ENCODE measurements at regions not wholly inside any gene's neighbourhood (a gene's known extent, or its start where the extent isn't known, plus 50 kb on each side); places are given as distances from the start of the nearest gene placed in this dataset.

- no peak overlapping the region for H3K9ac ChIP-seq (ENCODE audit: low read length)
Measured at GRCh38 chr2:150156415-150156814, 331.1 kb downstream of the RND3 start.

GRCh38 chr2:150154308-150154797 lies 333.1 kb downstream of the RND3 start:
- Histone ChIP-seq H3K9me2 (ENCODE audit: low read depth, low read length) (no peaks in the 10 kb centered on the region), H3K4me3 (ENCODE audit: low read depth, low read length, poor library complexity, severe bottlenecking) (no peak overlapping the region), H2AFZ (ENCODE audit: low read length) (no peak overlapping the region), H3K9me3 (ENCODE audit: low read length) (no peaks in the 10 kb centered on the region), H4K20me1 (ENCODE audit: insufficient read depth, low read length) (no peaks in the 10 kb centered on the region), H3F3A (ENCODE audit: insufficient read depth, low read length) (no peaks in the 10 kb centered on the region), H3K4me2 (ENCODE audit: low read length) (no peak overlapping the region), H3K27me3 (ENCODE audit: insufficient read depth, low read length) (no peaks in the 10 kb centered on the region), H3K4me1 (ENCODE audit: insufficient read depth, low read length, severe bottlenecking) (no peaks in the 10 kb centered on the region), H3K27ac (ENCODE audit: low read depth, low read length, poor library complexity, severe bottlenecking) (no peak overlapping the region), H3K9ac (ENCODE audit: low read length) (no peak overlapping the region), H3K36me3 (ENCODE audit: insufficient read depth, low read length) (no peaks in the 10 kb centered on the region), H3K79me2 (ENCODE audit: insufficient read depth, low read length) (no peaks in the 10 kb centered on the region)
- TF ChIP-seq, protein P1, sequence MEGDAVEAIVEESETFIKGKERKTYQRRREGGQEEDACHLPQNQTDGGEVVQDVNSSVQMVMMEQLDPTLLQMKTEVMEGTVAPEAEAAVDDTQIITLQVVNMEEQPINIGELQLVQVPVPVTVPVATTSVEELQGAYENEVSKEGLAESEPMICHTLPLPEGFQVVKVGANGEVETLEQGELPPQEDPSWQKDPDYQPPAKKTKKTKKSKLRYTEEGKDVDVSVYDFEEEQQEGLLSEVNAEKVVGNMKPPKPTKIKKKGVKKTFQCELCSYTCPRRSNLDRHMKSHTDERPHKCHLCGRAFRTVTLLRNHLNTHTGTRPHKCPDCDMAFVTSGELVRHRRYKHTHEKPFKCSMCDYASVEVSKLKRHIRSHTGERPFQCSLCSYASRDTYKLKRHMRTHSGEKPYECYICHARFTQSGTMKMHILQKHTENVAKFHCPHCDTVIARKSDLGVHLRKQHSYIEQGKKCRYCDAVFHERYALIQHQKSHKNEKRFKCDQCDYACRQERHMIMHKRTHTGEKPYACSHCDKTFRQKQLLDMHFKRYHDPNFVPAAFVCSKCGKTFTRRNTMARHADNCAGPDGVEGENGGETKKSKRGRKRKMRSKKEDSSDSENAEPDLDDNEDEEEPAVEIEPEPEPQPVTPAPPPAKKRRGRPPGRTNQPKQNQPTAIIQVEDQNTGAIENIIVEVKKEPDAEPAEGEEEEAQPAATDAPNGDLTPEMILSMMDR (IDR thresholded peaks at IDR 0.05; ENCODE audit: low read length), result no peak
- no peak for TF ChIP-seq EZH2 (IDR thresholded peaks at IDR 0.05; ENCODE audit: borderline replicate concordance, low read length)

More at GRCh38 chr2:150156415-150156814, 331.1 kb downstream of the RND3 start:
- Histone ChIP-seq H3K9me3 (ENCODE audit: low read length) (no peaks in the 10 kb centered on the region), H3K9me2 (ENCODE audit: low read depth, low read length) (no peaks in the 10 kb centered on the region), H3K79me2 (ENCODE audit: insufficient read depth, low read length) (no peaks in the 10 kb centered on the region), H3K4me2 (ENCODE audit: low read length) (no peak overlapping the region), H3K4me1 (ENCODE audit: insufficient read depth, low read length, severe bottlenecking) (no peaks in the 10 kb centered on the region), H4K20me1 (ENCODE audit: insufficient read depth, low read length) (no peaks in the 10 kb centered on the region), H2AFZ (ENCODE audit: low read length) (no peak overlapping the region), H3K27me3 (ENCODE audit: insufficient read depth, low read length) (no peaks in the 10 kb centered on the region), H3K27ac (ENCODE audit: low read depth, low read length, poor library complexity, severe bottlenecking) (no peak overlapping the region), H3K4me3 (ENCODE audit: low read depth, low read length, poor library complexity, severe bottlenecking) (no peak overlapping the region), H3K36me3 (ENCODE audit: insufficient read depth, low read length) (no peaks in the 10 kb centered on the region), H3F3A (ENCODE audit: insufficient read depth, low read length) (no peaks in the 10 kb centered on the region)
- TF ChIP-seq EZH2 (IDR thresholded peaks at IDR 0.05; ENCODE audit: borderline replicate concordance, low read length), result no peak
- TF ChIP-seq, protein P1 (IDR thresholded peaks at IDR 0.05; ENCODE audit: low read length), result no peak

- Histone ChIP-seq H3K4me3 (ENCODE audit: low read depth, low read length, poor library complexity, severe bottlenecking) (no peak overlapping the region), H3F3A (ENCODE audit: insufficient read depth, low read length) (no peaks in the 10 kb centered on the region), H3K9ac (ENCODE audit: low read length) (no peak overlapping the region), H2AFZ (ENCODE audit: low read length) (no peak overlapping the region), H3K4me2 (ENCODE audit: low read length) (no peak overlapping the region), H3K27me3 (ENCODE audit: insufficient read depth, low read length) (no peaks in the 10 kb centered on the region), H3K4me1 (ENCODE audit: insufficient read depth, low read length, severe bottlenecking) (no peaks in the 10 kb centered on the region), H3K9me2 (ENCODE audit: low read depth, low read length) (no peaks in the 10 kb centered on the region), H3K27ac (ENCODE audit: low read depth, low read length, poor library complexity, severe bottlenecking) (no peak overlapping the region), H3K36me3 (ENCODE audit: insufficient read depth, low read length) (no peaks in the 10 kb centered on the region), H4K20me1 (ENCODE audit: insufficient read depth, low read length) (no peaks in the 10 kb centered on the region), H3K79me2 (ENCODE audit: insufficient read depth, low read length) (no peaks in the 10 kb centered on the region), H3K9me3 (ENCODE audit: low read length) (no peaks in the 10 kb centered on the region)
- TF ChIP-seq EZH2 (IDR thresholded peaks at IDR 0.05; ENCODE audit: borderline replicate concordance, low read length), result no peak
- TF ChIP-seq, protein P1 (IDR thresholded peaks at IDR 0.05; ENCODE audit: low read length), result no peak
Measured at GRCh38 chr2:150153646-150154307, 333.7 kb downstream of the RND3 start.
